ENCODE measurements at regions not wholly inside any gene's neighbourhood (a gene's known extent, or its start where the extent isn't known, plus 50 kb on each side); places are given as distances from the start of the nearest gene placed in this dataset.
"Not testable (repeated sequence)": the region's sequence is repeated elsewhere in the genome, so short reads cannot be mapped to it uniquely, and the experiment has no call there.

GRCh38 chr1:215022741-215023141 lies 59.8 kb upstream of the KCNK2 start:
- Mint-ChIP-seq H3K9me3 (peaks cover 5% of the 10 kb centered on the region), H3K4me1 (no peaks in the 10 kb centered on the region), H3K36me3 (ENCODE audit: low read depth) (no peaks in the 10 kb centered on the region), H3K4me3 (no peak overlapping the region), H3K27ac (ENCODE audit: unreplicated experiment) (no peak overlapping the region), H3K27me3 (ENCODE audit: low read depth) (peaks cover 7% of the 10 kb centered on the region)
- no peak for DNase-seq (ENCODE audit: low read depth, low spot score)
- TF ChIP-seq, protein P1, sequence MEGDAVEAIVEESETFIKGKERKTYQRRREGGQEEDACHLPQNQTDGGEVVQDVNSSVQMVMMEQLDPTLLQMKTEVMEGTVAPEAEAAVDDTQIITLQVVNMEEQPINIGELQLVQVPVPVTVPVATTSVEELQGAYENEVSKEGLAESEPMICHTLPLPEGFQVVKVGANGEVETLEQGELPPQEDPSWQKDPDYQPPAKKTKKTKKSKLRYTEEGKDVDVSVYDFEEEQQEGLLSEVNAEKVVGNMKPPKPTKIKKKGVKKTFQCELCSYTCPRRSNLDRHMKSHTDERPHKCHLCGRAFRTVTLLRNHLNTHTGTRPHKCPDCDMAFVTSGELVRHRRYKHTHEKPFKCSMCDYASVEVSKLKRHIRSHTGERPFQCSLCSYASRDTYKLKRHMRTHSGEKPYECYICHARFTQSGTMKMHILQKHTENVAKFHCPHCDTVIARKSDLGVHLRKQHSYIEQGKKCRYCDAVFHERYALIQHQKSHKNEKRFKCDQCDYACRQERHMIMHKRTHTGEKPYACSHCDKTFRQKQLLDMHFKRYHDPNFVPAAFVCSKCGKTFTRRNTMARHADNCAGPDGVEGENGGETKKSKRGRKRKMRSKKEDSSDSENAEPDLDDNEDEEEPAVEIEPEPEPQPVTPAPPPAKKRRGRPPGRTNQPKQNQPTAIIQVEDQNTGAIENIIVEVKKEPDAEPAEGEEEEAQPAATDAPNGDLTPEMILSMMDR (conservative IDR thresholded peaks at IDR 0.05) = no peak

GRCh38 chr1:215023155-215023832 lies 59.2 kb upstream of the KCNK2 start:
- H3K27me3 Mint-ChIP-seq (ENCODE audit: low read depth) = peaks cover 7% of the 10 kb centered on the region
- H3K4me1 Mint-ChIP-seq = no peaks in the 10 kb centered on the region
- H3K27ac Mint-ChIP-seq (ENCODE audit: unreplicated experiment) = no peak overlapping the region
- H3K36me3 Mint-ChIP-seq (ENCODE audit: low read depth) = no peaks in the 10 kb centered on the region
- DNase-seq (ENCODE audit: low read depth, low spot score) = no peak
- TF ChIP-seq, protein P1 (conservative IDR thresholded peaks at IDR 0.05) = no peak
- H3K9me3 Mint-ChIP-seq = peaks cover 5% of the 10 kb centered on the region
- no peak overlapping the region for H3K4me3 Mint-ChIP-seq

- peaks cover 12% of the 10 kb centered on the region for H3K27me3 Mint-ChIP-seq (ENCODE audit: low read depth)
These were observed 53.6 kb upstream of the KCNK2 start for GRCh38 chr1:215028954-215029353.

GRCh38 chr1:215030581-215030980 lies 52.0 kb upstream of the KCNK2 start:
- H3K27ac Mint-ChIP-seq (ENCODE audit: unreplicated experiment); DNase-seq (ENCODE audit: low read depth, low spot score); H3K4me3 Mint-ChIP-seq; H3K36me3 Mint-ChIP-seq (ENCODE audit: low read depth); H3K9me3 Mint-ChIP-seq; H3K4me1 Mint-ChIP-seq: not testable (repeated sequence)
- H3K27me3 Mint-ChIP-seq (ENCODE audit: low read depth) = peaks cover 17% of the 10 kb centered on the region

More at GRCh38 chr1:215028954-215029353, 53.6 kb upstream of the KCNK2 start:
- DNase-seq (ENCODE audit: low read depth, low spot score) = no peak
- TF ChIP-seq, protein P1 (conservative IDR thresholded peaks at IDR 0.05) = no peak
- Mint-ChIP-seq H3K4me3 (no peak overlapping the region), H3K9me3 (no peaks in the 10 kb centered on the region), H3K4me1 (no peaks in the 10 kb centered on the region), H3K27ac (ENCODE audit: unreplicated experiment) (no peak overlapping the region), H3K36me3 (ENCODE audit: low read depth) (no peaks in the 10 kb centered on the region)

- no peaks in the 10 kb centered on the region for H3K9me3 Mint-ChIP-seq
- no peak overlapping the region for H3K27ac Mint-ChIP-seq (ENCODE audit: unreplicated experiment)
- DNase-seq (ENCODE audit: low read depth, low spot score) = no peak
- H3K4me3 Mint-ChIP-seq = no peak overlapping the region
- no peaks in the 10 kb centered on the region for H3K4me1 Mint-ChIP-seq
- no peaks in the 10 kb centered on the region for H3K36me3 Mint-ChIP-seq (ENCODE audit: low read depth)
- peaks cover 20% of the 10 kb centered on the region for H3K27me3 Mint-ChIP-seq (ENCODE audit: low read depth)
- TF ChIP-seq, protein P1 (conservative IDR thresholded peaks at IDR 0.05) = no peak
These were observed 51.1 kb upstream of the KCNK2 start for GRCh38 chr1:215031392-215031791.

Measured in neural crest cell (in vitro differentiated cells).